DOHH2 (cell line): ENCODE measurements at regions not wholly inside any gene's neighbourhood (a gene's known extent, or its start where the extent isn't known, plus 50 kb on each side); places are given as distances from the start of the nearest gene placed in this dataset.

Source experiments
- H3F3A ChIP-seq: fragments of 200-600 bp; sonication (generic), shearing (Covaris generic); 2 replicates; pipeline ENCODE4 v1.6.0; 2016; ENCODE audit warnings: antibody characterized with exemption, mild to moderate bottlenecking; ENCODE audit not compliant: control insufficient read depth, insufficient read depth
- H3K27ac ChIP-seq: fragments of 200-600 bp; sonication (generic); 2 replicates; pipeline ENCODE4 v1.5.1; 2014; ENCODE audit warnings: low read depth, mild to moderate bottlenecking, low read length, moderate library complexity
- H3K27me3 ChIP-seq: fragments of 200-600 bp; sonication (generic); 2 replicates; pipeline ENCODE4 v1.6.1; 2014; ENCODE audit warnings: mild to moderate bottlenecking, low read length, mixed read lengths; ENCODE audit not compliant: control insufficient read depth
- H3K36me3 ChIP-seq: fragments of 200-600 bp; sonication (generic); 2 replicates; pipeline ENCODE4 v1.6.1; 2014; ENCODE audit warnings: mild to moderate bottlenecking, low read length, moderate library complexity, mixed read lengths; ENCODE audit not compliant: control insufficient read depth
- H3K4me1 ChIP-seq: fragments of 200-600 bp; sonication (generic); 2 replicates; pipeline ENCODE4 v1.6.1; 2014; ENCODE audit warnings: mild to moderate bottlenecking, low read length, mixed read lengths; ENCODE audit not compliant: control insufficient read depth
- H3K4me2 ChIP-seq: fragments of 200-600 bp; sonication (generic); 2 replicates; pipeline ENCODE4 v1.6.0; 2014; ENCODE audit warnings: mild to moderate bottlenecking, low read length, moderate library complexity
- H3K4me3 ChIP-seq: fragments of 200-600 bp; sonication (generic); 2 replicates; pipeline ENCODE4 v1.5.1; 2014; ENCODE audit warnings: mild to moderate bottlenecking, low read length, mixed read lengths
- H3K79me2 ChIP-seq: fragments of 200-600 bp; sonication (generic); 2 replicates; pipeline ENCODE4 v1.6.1; 2014; ENCODE audit warnings: mild to moderate bottlenecking, low read length, mixed read lengths; ENCODE audit not compliant: control insufficient read depth
- H3K9me2 ChIP-seq: fragments of 200-600 bp; sonication (generic); replicated peaks from 2 replicates; pipeline ENCODE4 v1.6.1; 2014; ENCODE audit warnings: mild to moderate bottlenecking, low read length, mixed read lengths; ENCODE audit not compliant: control insufficient read depth
- H3K9me3 ChIP-seq: fragments of 200-600 bp; sonication (generic); 2 replicates; pipeline ENCODE4 v1.6.1; 2014; ENCODE audit warnings: antibody characterized with exemption, low read length, mixed read lengths; ENCODE audit not compliant: control insufficient read depth, insufficient read depth
- H4K20me1 ChIP-seq: fragments of 200-600 bp; sonication (generic); 2 replicates; pipeline ENCODE4 v1.6.0; 2014; ENCODE audit warnings: low read depth, mild to moderate bottlenecking, antibody characterized with exemption, low read length, moderate library complexity; ENCODE audit not compliant: control insufficient read depth, insufficient read depth
- CTCF ChIP-seq: fragments of 200-600 bp; sonication (generic); IDR thresholded peaks from one replicate; pipeline ENCODE4 v1.5.1; 2014; ENCODE audit warnings: antibody characterized with exemption, mild to moderate bottlenecking, low read depth, low read length; ENCODE audit not compliant: poor library complexity, severe bottlenecking
- EZH2phosphoT487 ChIP-seq: fragments of 200-600 bp; sonication (generic); IDR thresholded peaks from 2 replicates; pipeline ENCODE4 v1.6.1; 2017; ENCODE audit warnings: borderline replicate concordance, mild to moderate bottlenecking, antibody characterized with exemption, low read length, moderate library complexity, mixed read lengths

- Histone ChIP-seq H3K27me3 (no peaks in the 10 kb centered on the region), H4K20me1 (no peaks in the 10 kb centered on the region)
- TF ChIP-seq EZH2phosphoT487 (no peak), CTCF (no peak)
Observed at GRCh38 chr9:89891591-89892304, 286.9 kb downstream of the GADD45G start.

GRCh38 chr9:89892920-89893319, 288.1 kb downstream of the GADD45G start:
- H3K9me2 ChIP-seq, result no peaks in the 10 kb centered on the region
- no peaks in the 10 kb centered on the region for H3K27me3 ChIP-seq
- H3K9me3 ChIP-seq, result no peaks in the 10 kb centered on the region
- no peak overlapping the region for H3K27ac ChIP-seq
- no peaks in the 10 kb centered on the region for H3K79me2 ChIP-seq
- H4K20me1 ChIP-seq, result no peaks in the 10 kb centered on the region
- H3K4me2 ChIP-seq, result no peak overlapping the region
- no peak overlapping the region for H3K4me3 ChIP-seq
- H3K4me1 ChIP-seq, result no peaks in the 10 kb centered on the region
- no peaks in the 10 kb centered on the region for H3K36me3 ChIP-seq
- H3F3A ChIP-seq, result no peaks in the 10 kb centered on the region
- TF ChIP-seq CTCF, result no peak
- TF ChIP-seq EZH2phosphoT487, result no peak

More at GRCh38 chr9:89891591-89892304, 286.9 kb downstream of the GADD45G start:
- Histone ChIP-seq H3K36me3 (no peaks in the 10 kb centered on the region), H3K9me3 (no peaks in the 10 kb centered on the region), H3K79me2 (no peaks in the 10 kb centered on the region), H3K9me2 (no peaks in the 10 kb centered on the region), H3F3A (no peaks in the 10 kb centered on the region), H3K27ac (no peak overlapping the region), H3K4me1 (no peaks in the 10 kb centered on the region), H3K4me2 (no peak overlapping the region), H3K4me3 (no peak overlapping the region)

GRCh38 chr9:89893886-89894285, 289.1 kb downstream of the GADD45G start:
- no peak for TF ChIP-seq EZH2phosphoT487
- no peak for TF ChIP-seq CTCF
- Histone ChIP-seq H3K27ac (no peak overlapping the region), H3K4me3 (no peak overlapping the region), H3K79me2 (no peaks in the 10 kb centered on the region), H3K4me1 (no peaks in the 10 kb centered on the region), H3K4me2 (no peak overlapping the region), H3F3A (no peaks in the 10 kb centered on the region), H3K27me3 (no peaks in the 10 kb centered on the region), H3K9me3 (no peaks in the 10 kb centered on the region), H4K20me1 (no peaks in the 10 kb centered on the region), H3K9me2 (no peaks in the 10 kb centered on the region), H3K36me3 (no peaks in the 10 kb centered on the region)
